Small intestine (tissue), 7 donors: ENCODE measurements at regions not wholly inside any gene's neighbourhood (a gene's known extent, or its start where the extent isn't known, plus 50 kb on each side); places are given as distances from the start of the nearest gene placed in this dataset.

Experiments
- DNase-seq, 2 donors: peaks; one replicate each; pipeline versions ENCODE4 v3.0.0 to v3.0.0-alpha.2; 2013
- FAIRE-seq: peaks from 2 replicates; lab custom pipeline; 2012; peaks lifted over from hg19 to GRCh38; lab: Jason Lieb, UNC
- H3K27ac ChIP-seq, 3 donors: one replicate each; pipeline ENCODE4 v1.5.1; 2013; ENCODE audit warnings: low read length in 2 of 3, mild to moderate bottlenecking in 2 of 3, control low read depth in 1 of 3, inconsistent platforms in 1 of 3, low read depth in 1 of 3, moderate library complexity in 1 of 3
- H3K27me3 ChIP-seq, 3 donors: one replicate each; pipeline ENCODE4 v1.6.1; 2013; ENCODE audit warnings: low read length in 3 of 3, inconsistent platforms in 1 of 3; ENCODE audit not compliant: control insufficient read depth in 3 of 3, insufficient read depth in 3 of 3
- H3K36me3 ChIP-seq, 3 donors: one replicate each; pipeline ENCODE4 v1.6.1; 2013; ENCODE audit warnings: low read length in 3 of 3, inconsistent platforms in 1 of 3, low read depth in 1 of 3, mild to moderate bottlenecking in 1 of 3, moderate library complexity in 1 of 3; ENCODE audit not compliant: control insufficient read depth in 3 of 3, insufficient read depth in 2 of 3
- H3K4me1 ChIP-seq, 3 donors: one replicate each; pipeline ENCODE4 v1.6.1; 2013; ENCODE audit warnings: low read length in 2 of 3, inconsistent platforms in 1 of 3, low read depth in 1 of 3, mild to moderate bottlenecking in 1 of 3, moderate library complexity in 1 of 3; ENCODE audit not compliant: control insufficient read depth in 3 of 3, insufficient read depth in 2 of 3
- H3K4me3 ChIP-seq, 3 donors: one replicate each; pipeline ENCODE4 v1.5.1; 2013; ENCODE audit warnings: low read length in 3 of 3, control low read depth in 1 of 3, inconsistent platforms in 1 of 3, low read depth in 1 of 3, mild to moderate bottlenecking in 1 of 3, moderate library complexity in 1 of 3
- H3K9me3 ChIP-seq, 2 donors: one replicate each; pipeline ENCODE4 v1.6.1; 2013; ENCODE audit warnings: low read depth in 1 of 2, low read length in 1 of 2; ENCODE audit not compliant: control insufficient read depth in 2 of 2, insufficient read depth in 1 of 2
- WGBS, 3 donors: extraction: QIAGEN DNeasy Blood & Tissue Kit; methylation state at CpG; one replicate each; pipeline ENCODE4 v1.1.7; 2013; 5-methylcytosine and 5-hydroxymethylcytosine counted together
- donor health status: healthy with polysubstance abuse.
- donor health status: control.
- donor health status: control.
- donor health status: Bipolar disorder and iron deficiency.
- donor health status: healthy.

DNA sequence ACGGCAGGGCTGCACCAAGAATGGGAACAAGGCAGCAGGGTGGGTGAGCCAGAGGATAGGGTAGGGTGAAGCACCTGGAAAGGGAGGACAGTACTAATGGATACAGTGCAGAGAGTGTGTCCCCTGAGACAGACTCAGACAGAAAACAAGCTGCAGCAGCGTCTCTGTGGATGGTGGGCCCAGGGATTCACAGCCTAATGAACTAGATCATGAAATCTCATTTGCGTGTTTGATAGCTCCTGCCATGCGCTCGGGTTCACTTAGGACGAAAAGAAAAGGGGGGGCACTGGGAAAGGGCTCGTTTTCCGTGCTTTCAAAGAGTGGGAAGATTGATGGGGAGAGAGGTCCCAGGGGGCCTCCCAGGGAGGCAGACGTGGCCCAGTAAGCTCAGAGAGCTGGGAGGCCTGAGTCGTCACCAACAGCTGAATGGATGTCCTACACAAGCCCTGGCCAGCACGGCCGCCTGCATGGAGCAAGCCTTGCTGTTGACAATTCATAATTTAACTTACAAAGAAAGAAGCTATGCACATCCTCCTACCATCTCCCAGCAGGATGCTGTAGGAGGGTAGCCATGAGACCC lies 446.9 kb downstream of the BCOR start:
- WGBS, 3 donors, result 77 to 89% (median 80%) methylated on average over 12 of the region's 12 CpGs
- DNase-seq, result no peak
- Histone ChIP-seq H3K27ac (no peak overlapping the region), H3K4me1 (no peaks in the 10 kb centered on the region), H3K4me3 (no peak overlapping the region), H3K27me3 (peaks cover 0 to 7% (median 0%) of the 10 kb centered on the region in 3 donors), H3K9me3 (no peaks in the 10 kb centered on the region), H3K36me3 (no peaks in the 10 kb centered on the region)
- no peak for FAIRE-seq

DNA sequence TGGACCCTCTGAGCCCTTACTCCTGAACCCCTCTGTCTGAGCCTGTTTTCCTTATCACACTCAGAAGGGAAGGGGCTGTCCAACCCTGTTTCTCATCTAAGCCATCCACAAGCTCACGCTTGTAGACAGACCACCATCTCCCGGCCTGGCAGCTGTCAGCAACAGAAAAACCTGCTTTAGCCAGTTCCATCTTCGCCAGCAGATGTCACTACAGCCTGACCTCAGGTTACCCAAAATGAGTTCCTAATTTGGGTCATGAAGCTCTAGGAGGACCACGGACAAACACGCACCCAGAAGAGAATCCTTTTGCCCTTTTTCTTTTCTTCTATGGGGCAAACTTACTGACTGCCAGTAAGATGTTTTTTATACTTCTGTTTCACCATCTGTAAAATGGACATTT lies 445.4 kb downstream of the BCOR start:
- H3K4me3 ChIP-seq, result no peak overlapping the region
- H3K27me3 ChIP-seq, result peaks cover 0 to 7% (median 0%) of the 10 kb centered on the region in 3 donors
- no peaks in the 10 kb centered on the region for H3K9me3 ChIP-seq
- H3K27ac ChIP-seq, result no peak overlapping the region
- DNase-seq (no peak), FAIRE-seq (no peak)
- no peaks in the 10 kb centered on the region for H3K36me3 ChIP-seq
- WGBS, 3 donors, result 43 to 77% (median 53%) methylated on average over 5 of the region's 5 CpGs
- no peaks in the 10 kb centered on the region for H3K4me1 ChIP-seq

DNA sequence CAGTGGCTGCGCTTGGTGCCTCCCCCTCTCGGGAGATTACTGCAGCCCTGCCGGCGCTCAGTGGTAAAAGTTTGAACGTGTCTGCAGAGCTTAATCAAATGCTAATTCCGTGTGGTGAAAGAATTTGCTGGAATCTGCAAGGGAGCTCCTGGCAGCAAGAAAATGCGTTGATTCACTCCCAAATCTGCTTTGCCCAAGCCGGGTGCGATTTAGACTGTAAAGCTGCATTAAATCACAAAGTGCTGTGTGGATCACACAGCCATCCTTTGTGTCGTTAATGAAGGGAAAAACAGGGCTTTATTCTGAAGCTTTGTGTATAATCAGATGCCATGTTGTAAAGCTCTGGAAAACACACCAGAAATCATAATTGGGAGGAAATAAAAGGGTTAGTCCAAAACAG lies 444.1 kb downstream of the BCOR start:
- no peaks in the 10 kb centered on the region for H3K9me3 ChIP-seq
- FAIRE-seq, result no peak
- no peaks in the 10 kb centered on the region for H3K36me3 ChIP-seq
- peaks cover 0 to 7% (median 0%) of the 10 kb centered on the region in 3 donors for H3K27me3 ChIP-seq
- 39 to 61% (median 45%) methylated on average over 10 of the region's 10 CpGs for WGBS, 3 donors
- DNase-seq, result no peak
- H3K27ac ChIP-seq, result no peak overlapping the region
- H3K4me3 ChIP-seq, result no peak overlapping the region
- H3K4me1 ChIP-seq, result no peaks in the 10 kb centered on the region

DNA sequence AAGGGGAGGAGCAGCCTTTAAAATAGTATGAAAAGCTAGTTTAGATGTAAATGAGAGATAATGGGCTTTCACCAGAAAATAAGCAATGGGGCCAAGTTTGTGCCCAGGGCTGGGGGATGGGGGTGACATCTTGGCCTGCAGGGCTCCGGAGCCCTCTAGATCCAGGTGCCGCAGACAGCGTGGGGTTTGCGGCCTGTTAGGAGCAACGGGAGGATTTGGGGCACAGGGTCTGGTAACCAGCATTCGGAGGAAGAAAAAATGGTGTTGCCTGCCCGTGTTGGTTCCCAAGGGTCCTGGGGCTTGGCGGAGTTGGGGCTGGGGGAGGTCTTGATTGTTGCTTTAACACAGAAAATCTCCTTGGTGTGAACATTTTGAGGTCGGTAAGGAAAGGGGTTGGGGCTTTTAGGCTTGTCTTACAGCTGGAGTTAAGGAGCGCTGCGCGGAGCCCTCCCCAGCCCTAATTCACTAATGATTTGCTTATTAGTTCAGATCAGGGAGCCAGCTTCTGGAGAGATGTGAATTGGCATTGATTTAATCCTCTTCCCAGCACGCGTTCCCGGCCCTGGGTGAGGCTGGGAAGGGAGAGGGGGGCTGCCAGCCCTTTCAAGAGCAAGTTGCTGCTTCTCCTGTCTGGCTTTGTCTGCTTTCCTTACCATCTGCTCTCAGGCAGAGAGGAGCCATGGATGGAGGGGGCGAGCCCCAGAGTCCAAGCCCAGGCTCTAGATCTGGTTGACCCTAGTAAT lies 443.4 kb downstream of the BCOR start:
- Histone ChIP-seq H3K27ac (no peak overlapping the region), H3K4me3 (no peak overlapping the region), H3K27me3 (peaks cover 0 to 7% (median 0%) of the 10 kb centered on the region in 3 donors), H3K4me1 (no peaks in the 10 kb centered on the region), H3K9me3 (no peaks in the 10 kb centered on the region), H3K36me3 (no peaks in the 10 kb centered on the region)
- WGBS, 3 donors, result 73 to 84% (median 74%) methylated on average over 12 to 16 of the region's 16 CpGs
- DNase-seq (no peak), FAIRE-seq (no peak)

DNA sequence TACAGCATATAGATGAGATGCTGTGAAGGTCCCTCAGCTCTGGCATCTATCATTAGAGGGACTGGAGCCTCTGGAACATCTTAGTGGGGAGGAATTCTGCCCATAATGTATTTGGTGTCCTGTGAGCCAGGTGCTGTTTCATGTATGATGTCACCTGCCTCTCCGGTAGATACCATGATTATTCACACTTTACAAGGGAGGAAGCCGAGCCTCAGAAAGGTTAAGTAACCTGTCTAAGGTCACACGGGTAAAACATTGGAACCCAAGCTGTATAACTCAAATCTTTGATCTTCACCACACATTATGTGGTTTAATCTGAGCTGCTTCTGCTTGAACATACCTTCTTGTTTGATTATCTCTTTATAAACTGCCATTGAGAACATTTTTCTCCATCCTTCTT lies 442.8 kb downstream of the BCOR start:
- 21 to 62% (median 35%) methylated on average over 3 of the region's 3 CpGs for WGBS, 3 donors

DNA sequence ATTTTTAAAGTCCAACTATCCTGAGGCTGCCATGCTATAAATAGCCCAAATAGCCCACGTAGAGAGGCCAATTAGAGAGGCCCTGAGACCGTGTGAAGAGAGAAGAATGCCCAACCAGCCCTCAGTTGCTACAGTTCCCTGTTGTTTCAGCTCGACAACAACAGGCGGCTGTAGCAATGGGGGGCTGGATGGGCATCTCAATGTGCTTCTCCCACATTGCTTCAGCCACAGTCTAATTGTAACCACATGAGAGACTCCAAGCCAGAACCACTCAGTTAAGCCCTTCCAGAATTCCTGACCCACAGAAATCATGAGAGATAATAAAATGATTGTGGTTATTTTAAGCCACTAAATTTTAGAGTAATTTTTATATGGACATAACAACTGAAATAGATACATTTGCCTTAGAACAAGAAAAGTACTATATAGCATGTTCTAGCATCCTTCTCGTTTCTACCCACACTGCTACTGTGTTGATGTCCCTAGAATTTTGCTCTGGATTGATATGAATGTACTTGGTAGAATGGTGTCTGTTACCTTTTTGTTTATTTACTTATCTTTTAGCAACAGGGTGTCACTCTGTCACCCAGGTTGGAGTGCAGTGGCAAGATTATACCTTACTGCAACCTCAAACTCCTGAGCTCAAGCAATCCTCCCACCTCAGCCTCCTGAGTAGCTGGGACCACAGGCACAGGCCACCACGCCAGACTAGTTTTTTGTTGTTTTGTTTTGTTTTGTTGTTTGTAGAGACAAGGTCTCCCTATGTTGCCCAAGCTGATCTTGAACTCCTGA lies 436.4 kb downstream of the BCOR start:
- H3K4me1 ChIP-seq, result no peaks in the 10 kb centered on the region
- H3K27me3 ChIP-seq, result no peaks in the 10 kb centered on the region
- FAIRE-seq (no peak), DNase-seq (no peak)
- H3K36me3 ChIP-seq, result no peaks in the 10 kb centered on the region
- no peak overlapping the region for H3K4me3 ChIP-seq
- H3K27ac ChIP-seq, result no peak overlapping the region
- WGBS, 3 donors, result 65 to 86% (median 76%) methylated on average over 6 of the region's 6 CpGs
- no peaks in the 10 kb centered on the region for H3K9me3 ChIP-seq

More for the DNA sequence above, 442.8 kb downstream of the BCOR start:
- no peak overlapping the region for H3K27ac ChIP-seq
- no peaks in the 10 kb centered on the region for H3K4me1 ChIP-seq
- FAIRE-seq, result no peak
- DNase-seq, result no peak
- H3K27me3 ChIP-seq, result peaks cover 0 to 7% (median 0%) of the 10 kb centered on the region in 3 donors
- no peak overlapping the region for H3K4me3 ChIP-seq
- no peaks in the 10 kb centered on the region for H3K36me3 ChIP-seq
- H3K9me3 ChIP-seq, result no peaks in the 10 kb centered on the region

DNA sequence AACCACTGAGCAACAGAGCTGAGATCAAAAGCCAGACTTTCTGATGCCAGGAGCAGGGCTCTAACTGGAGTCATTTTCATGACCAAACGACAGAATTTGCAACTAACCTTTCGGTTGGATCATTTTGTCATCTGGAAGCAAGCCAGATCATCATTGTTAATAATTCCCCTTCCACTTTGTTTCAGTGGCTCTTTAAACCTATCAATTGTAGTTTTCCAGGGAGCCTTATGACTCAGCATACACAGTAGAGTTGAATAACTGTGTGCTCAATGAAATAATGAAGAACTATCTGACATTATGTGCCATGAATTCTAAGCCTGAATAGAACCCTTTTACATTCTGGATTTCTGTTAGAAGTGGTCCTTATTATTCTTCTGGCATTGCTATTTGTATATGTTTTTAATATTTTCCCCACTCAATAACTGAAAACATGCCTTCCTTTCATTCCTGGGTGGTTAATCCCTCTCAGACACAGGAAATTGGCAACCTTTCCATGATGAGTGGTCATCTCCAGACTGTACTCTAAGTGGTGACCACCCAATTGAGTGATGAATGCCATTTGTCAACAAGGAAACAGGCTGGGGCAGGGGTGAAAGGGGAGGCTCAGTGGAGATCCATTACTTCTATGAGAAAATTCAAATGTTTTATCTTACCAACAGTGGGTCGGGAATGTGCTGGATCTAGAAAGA lies 431.8 kb downstream of the BCOR start:
- Histone ChIP-seq H3K27me3 (no peaks in the 10 kb centered on the region), H3K4me3 (no peak overlapping the region), H3K9me3 (no peaks in the 10 kb centered on the region), H3K4me1 (no peaks in the 10 kb centered on the region), H3K36me3 (no peaks in the 10 kb centered on the region), H3K27ac (no peak overlapping the region)
- DNase-seq (no peak), FAIRE-seq (no peak)
- 63 to 77% (median 69%) methylated on average over 3 of the region's 3 CpGs for WGBS, 3 donors

DNA sequence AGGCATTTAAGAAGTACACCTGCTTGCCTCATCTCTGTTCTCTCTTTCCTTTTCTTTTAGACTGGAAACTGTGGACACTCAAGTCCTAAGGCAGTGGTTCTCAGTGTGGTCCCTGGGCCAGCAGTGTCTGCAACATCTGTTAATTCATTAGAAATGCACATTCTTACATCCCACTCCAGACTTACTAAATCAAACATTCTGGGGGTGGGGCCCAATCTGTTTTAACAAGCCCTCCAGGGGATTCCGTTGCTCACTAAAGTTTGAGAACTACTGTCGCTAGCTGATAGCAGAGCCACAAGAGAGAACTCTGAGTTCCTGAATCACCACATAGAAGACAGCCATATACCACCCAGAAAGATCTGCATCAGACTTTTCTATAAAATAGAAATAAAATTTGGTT lies 430.6 kb downstream of the BCOR start:
- Histone ChIP-seq H3K27me3 (no peaks in the 10 kb centered on the region), H3K4me1 (no peaks in the 10 kb centered on the region), H3K36me3 (no peaks in the 10 kb centered on the region), H3K9me3 (no peaks in the 10 kb centered on the region), H3K4me3 (no peak overlapping the region), H3K27ac (no peak overlapping the region)
- DNase-seq (no peak), FAIRE-seq (no peak)
- 71 to 93% (median 82%) methylated on average over 2 of the region's 2 CpGs for WGBS, 3 donors
